ENCODE measurements at regions not wholly inside any gene's neighbourhood (a gene's known extent, or its start where the extent isn't known, plus 50 kb on each side); places are given as distances from the start of the nearest gene placed in this dataset.

- peaks cover 18% of the 10 kb centered on the region for H3K27me3 ChIP-seq (ENCODE audit: insufficient read depth, poor library complexity, severe bottlenecking)
- no peak overlapping the region for H3K27ac ChIP-seq (replicated peaks)
- no peak for TF ChIP-seq GABPA (IDR thresholded peaks at IDR 0.05; ENCODE audit: low read depth)
- no peak for TF ChIP-seq POLR2AphosphoS5 (IDR thresholded peaks at IDR 0.05; ENCODE audit: low read depth)
- TF ChIP-seq SPI1 (IDR thresholded peaks at IDR 0.05; ENCODE audit: borderline replicate concordance, low read depth) = no peak
- TF ChIP-seq, protein P1, sequence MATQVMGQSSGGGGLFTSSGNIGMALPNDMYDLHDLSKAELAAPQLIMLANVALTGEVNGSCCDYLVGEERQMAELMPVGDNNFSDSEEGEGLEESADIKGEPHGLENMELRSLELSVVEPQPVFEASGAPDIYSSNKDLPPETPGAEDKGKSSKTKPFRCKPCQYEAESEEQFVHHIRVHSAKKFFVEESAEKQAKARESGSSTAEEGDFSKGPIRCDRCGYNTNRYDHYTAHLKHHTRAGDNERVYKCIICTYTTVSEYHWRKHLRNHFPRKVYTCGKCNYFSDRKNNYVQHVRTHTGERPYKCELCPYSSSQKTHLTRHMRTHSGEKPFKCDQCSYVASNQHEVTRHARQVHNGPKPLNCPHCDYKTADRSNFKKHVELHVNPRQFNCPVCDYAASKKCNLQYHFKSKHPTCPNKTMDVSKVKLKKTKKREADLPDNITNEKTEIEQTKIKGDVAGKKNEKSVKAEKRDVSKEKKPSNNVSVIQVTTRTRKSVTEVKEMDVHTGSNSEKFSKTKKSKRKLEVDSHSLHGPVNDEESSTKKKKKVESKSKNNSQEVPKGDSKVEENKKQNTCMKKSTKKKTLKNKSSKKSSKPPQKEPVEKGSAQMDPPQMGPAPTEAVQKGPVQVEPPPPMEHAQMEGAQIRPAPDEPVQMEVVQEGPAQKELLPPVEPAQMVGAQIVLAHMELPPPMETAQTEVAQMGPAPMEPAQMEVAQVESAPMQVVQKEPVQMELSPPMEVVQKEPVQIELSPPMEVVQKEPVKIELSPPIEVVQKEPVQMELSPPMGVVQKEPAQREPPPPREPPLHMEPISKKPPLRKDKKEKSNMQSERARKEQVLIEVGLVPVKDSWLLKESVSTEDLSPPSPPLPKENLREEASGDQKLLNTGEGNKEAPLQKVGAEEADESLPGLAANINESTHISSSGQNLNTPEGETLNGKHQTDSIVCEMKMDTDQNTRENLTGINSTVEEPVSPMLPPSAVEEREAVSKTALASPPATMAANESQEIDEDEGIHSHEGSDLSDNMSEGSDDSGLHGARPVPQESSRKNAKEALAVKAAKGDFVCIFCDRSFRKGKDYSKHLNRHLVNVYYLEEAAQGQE (IDR thresholded peaks at IDR 0.05; ENCODE audit: insufficient replicate concordance, low read depth) = no peak
- TF ChIP-seq CTCF (IDR thresholded peaks at IDR 0.05; ENCODE audit: insufficient read depth, low read length) = no peak
- H3K4me3 ChIP-seq (replicated peaks; ENCODE audit: insufficient read depth, low read length) = no peak overlapping the region
- no peak for DNase-seq (ENCODE audit: low read depth in 1 of 2, low spot score in 1 of 2)
Measured at GRCh38 chr2:242024751-242025355, 155.3 kb downstream of the RTP5 start.

- Histone ChIP-seq H3K27ac (replicated peaks) (no peak overlapping the region), H3K27me3 (ENCODE audit: insufficient read depth, poor library complexity, severe bottlenecking) (peaks cover 28% of the 10 kb centered on the region), H3K4me3 (replicated peaks; ENCODE audit: insufficient read depth, low read length) (no peak overlapping the region)
- no peak for DNase-seq (ENCODE audit: low read depth in 1 of 2, low spot score in 1 of 2)
- TF ChIP-seq CTCF (IDR thresholded peaks at IDR 0.05; ENCODE audit: insufficient read depth, low read length) = no peak
- no peak for TF ChIP-seq POLR2AphosphoS5 (IDR thresholded peaks at IDR 0.05; ENCODE audit: low read depth)
- TF ChIP-seq SPI1 (IDR thresholded peaks at IDR 0.05; ENCODE audit: borderline replicate concordance, low read depth) = no peak
- TF ChIP-seq, protein P1 (IDR thresholded peaks at IDR 0.05; ENCODE audit: insufficient replicate concordance, low read depth) = no peak
- TF ChIP-seq GABPA (IDR thresholded peaks at IDR 0.05; ENCODE audit: low read depth) = no peak
Measured at GRCh38 chr2:242027676-242028450, 158.3 kb downstream of the RTP5 start.

DNA sequence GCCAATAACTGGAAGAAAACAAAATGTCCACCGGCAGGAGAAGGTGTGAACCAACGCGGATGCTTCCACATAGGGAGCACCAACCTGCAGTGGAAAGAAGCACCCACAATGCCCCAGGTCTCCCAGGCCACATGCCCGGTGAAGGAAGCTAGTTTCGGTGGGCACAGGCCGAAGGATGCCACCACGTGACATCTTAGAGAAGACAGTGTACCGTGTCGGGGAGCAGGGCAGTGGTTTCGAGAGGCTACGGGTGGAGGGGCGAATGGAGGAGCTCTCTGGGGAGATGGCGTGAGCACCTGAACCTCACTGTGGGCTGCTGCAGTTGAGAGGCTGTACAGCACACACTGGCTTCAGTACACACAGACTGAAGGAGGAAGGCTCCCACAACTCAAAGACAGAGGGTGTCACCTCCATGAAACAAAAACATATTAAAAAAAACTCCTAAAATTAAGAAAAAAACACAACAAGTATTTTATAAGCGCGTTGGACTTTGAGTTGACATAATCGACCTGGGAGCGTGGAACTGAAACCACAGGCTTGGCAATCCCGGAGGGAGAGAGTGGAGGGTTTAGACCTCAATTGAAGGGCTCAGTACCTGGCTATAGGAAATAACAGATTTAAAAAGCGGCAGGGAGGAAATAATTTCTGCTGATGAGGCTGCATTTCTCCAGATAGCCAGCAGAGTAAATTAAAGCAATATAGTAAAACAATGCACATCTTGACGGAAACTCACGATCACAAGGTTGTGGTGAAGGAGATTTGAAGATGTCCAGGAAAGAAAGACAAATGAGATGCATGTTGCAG, 160.1 kb downstream of the RTP5 start:
- no peak overlapping the region for H3K27ac ChIP-seq (replicated peaks)
- H3K27me3 ChIP-seq (ENCODE audit: insufficient read depth, poor library complexity, severe bottlenecking) = peaks cover 34% of the 10 kb centered on the region
- no peak for DNase-seq (ENCODE audit: low read depth in 1 of 2, low spot score in 1 of 2)
- H3K4me3 ChIP-seq (replicated peaks; ENCODE audit: insufficient read depth, low read length) = no peak overlapping the region
- no peak for TF ChIP-seq SPI1 (IDR thresholded peaks at IDR 0.05; ENCODE audit: borderline replicate concordance, low read depth)
- TF ChIP-seq POLR2AphosphoS5 (IDR thresholded peaks at IDR 0.05; ENCODE audit: low read depth) = no peak
- TF ChIP-seq, protein P1 (IDR thresholded peaks at IDR 0.05; ENCODE audit: insufficient replicate concordance, low read depth) = no peak
- TF ChIP-seq CTCF (IDR thresholded peaks at IDR 0.05; ENCODE audit: insufficient read depth, low read length) = no peak
- no peak for TF ChIP-seq GABPA (IDR thresholded peaks at IDR 0.05; ENCODE audit: low read depth)
